ENCODE measurements at regions not wholly inside any gene's neighbourhood (a gene's known extent, or its start where the extent isn't known, plus 50 kb on each side); places are given as distances from the start of the nearest gene placed in this dataset.
"Not testable (repeated sequence)": the region's sequence is repeated elsewhere in the genome, so short reads cannot be mapped to it uniquely, and the experiment has no call there.

- DNase-seq = not testable (repeated sequence)
Observed at GRCh38 chr2:131828633-131829455, 301.2 kb downstream of the CCDC74A start.

- DNase-seq = not testable (repeated sequence)
Observed at GRCh38 chr2:131829456-131830241, 302.0 kb downstream of the CCDC74A start.

GRCh38 chr2:131830242-131830945 lies 302.7 kb downstream of the CCDC74A start:
- not testable (repeated sequence) for DNase-seq

GRCh38 chr2:131830946-131831310 lies 303.2 kb downstream of the CCDC74A start:
- not testable (repeated sequence) for DNase-seq

GRCh38 chr2:131831450-131832208 lies 303.9 kb downstream of the CCDC74A start:
- not testable (repeated sequence) for DNase-seq

- not testable (repeated sequence) for DNase-seq
Observed at GRCh38 chr2:131832209-131832780, 304.6 kb downstream of the CCDC74A start.

- DNase-seq = not testable (repeated sequence)
Observed at GRCh38 chr2:131832917-131833316, 305.2 kb downstream of the CCDC74A start.

GRCh38 chr2:131833367-131834202 lies 305.9 kb downstream of the CCDC74A start:
- DNase-seq = not testable (repeated sequence)

- not testable (repeated sequence) for DNase-seq
Observed at GRCh38 chr2:131834203-131835020, 306.7 kb downstream of the CCDC74A start.

GRCh38 chr2:131835022-131835421 lies 307.3 kb downstream of the CCDC74A start:
- DNase-seq = not testable (repeated sequence)

- no peak for DNase-seq
Observed at GRCh38 chr2:131835621-131836091, 308.0 kb downstream of the CCDC74A start.

GRCh38 chr2:131836116-131836515 lies 308.4 kb downstream of the CCDC74A start:
- DNase-seq = not testable (repeated sequence)

- not testable (repeated sequence) for DNase-seq
Observed at GRCh38 chr2:131844044-131844443, 316.4 kb downstream of the CCDC74A start.

GRCh38 chr2:131856202-131856601 lies 305.6 kb downstream of the ANKRD30BL start:
- not testable (repeated sequence) for DNase-seq

GRCh38 chr2:131858197-131858596 lies 303.6 kb downstream of the ANKRD30BL start:
- not testable (repeated sequence) for DNase-seq

Measured in CD4-positive, alpha-beta T cell treated with Interleukin-10 for 1 hour (primary cell).